Activated naive CD8-positive, alpha-beta T cell treated with anti-CD3 and anti-CD28 coated beads, Interleukin-2, amount 10 ng/mL, durations not matched to agents 7 days and 5 days (primary cell): ENCODE measurements at regions not wholly inside any gene's neighbourhood (a gene's known extent, or its start where the extent isn't known, plus 50 kb on each side); places are given as distances from the start of the nearest gene placed in this dataset.

ENCODE experiments used
- ATAC-seq: fragments of 150-1000 bp; cut with Tn5 transposase; one replicate; pipeline ENCODE4 v1.10.0; 2021; ENCODE audit warnings: low read depth, moderate library complexity
- POLR2A ChIA-PET: fragments of 350-600 bp; sonication (Branson Sonifier 250); formaldehyde crosslinking; loops from one replicate; lab custom pipeline; 2021; ENCODE audit warnings: antibody characterized with exemption; lab: Charles Lee
- DNase-seq: peaks from one replicate; pipeline ENCODE4 v3.0.0; 2021
- H3K27ac Mint-ChIP-seq: one replicate; pipeline ENCODE4 v1.8.0; 2022; ENCODE audit warnings: mild to moderate bottlenecking, mixed read lengths
- H3K27me3 Mint-ChIP-seq: one replicate; pipeline ENCODE4 v1.8.0; 2022; ENCODE audit warnings: mild to moderate bottlenecking, moderate library complexity, mixed read lengths
- H3K36me3 Mint-ChIP-seq: one replicate; pipeline ENCODE4 v1.8.0; 2021; ENCODE audit warnings: mild to moderate bottlenecking, mixed read lengths
- H3K4me1 Mint-ChIP-seq: one replicate; pipeline ENCODE4 v1.8.0; 2021; ENCODE audit warnings: mixed read lengths
- H3K4me3 Mint-ChIP-seq: one replicate; pipeline ENCODE4 v1.8.0; 2022; ENCODE audit warnings: mild to moderate bottlenecking, moderate library complexity, mixed read lengths
- H3K9me3 Mint-ChIP-seq: one replicate; pipeline ENCODE4 v1.8.0; 2021; ENCODE audit warnings: mixed read lengths

DNA sequence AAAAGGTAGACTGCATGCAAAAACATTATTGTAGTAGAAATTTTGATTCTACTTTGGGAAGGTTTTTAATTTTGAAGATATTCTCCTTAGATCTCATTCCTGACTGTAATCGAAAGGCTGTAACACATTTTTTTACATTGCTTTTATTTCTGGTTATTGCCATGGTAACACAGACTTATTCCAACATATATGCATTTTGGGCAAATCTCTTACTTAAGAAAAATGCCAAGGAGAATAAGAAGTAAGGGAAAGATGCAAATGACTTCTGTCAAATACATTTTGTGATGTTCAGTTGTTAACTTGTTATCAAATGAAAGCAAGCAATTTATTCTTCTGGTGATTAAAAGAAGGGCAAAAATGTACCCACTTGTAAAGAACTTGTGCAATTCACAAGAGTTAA lies 267.5 kb downstream of the AASDHPPT start:
- Mint-ChIP-seq H3K27ac (no peak overlapping the region), H3K36me3 (no peaks in the 10 kb centered on the region), H3K4me3 (no peak overlapping the region), H3K27me3 (no peaks in the 10 kb centered on the region), H3K9me3 (peaks cover 2% of the 10 kb centered on the region), H3K4me1 (no peaks in the 10 kb centered on the region)
- DNase-seq: no peak
- POLR2A ChIA-PET: no interaction called here
- ATAC-seq: no peak

DNA sequence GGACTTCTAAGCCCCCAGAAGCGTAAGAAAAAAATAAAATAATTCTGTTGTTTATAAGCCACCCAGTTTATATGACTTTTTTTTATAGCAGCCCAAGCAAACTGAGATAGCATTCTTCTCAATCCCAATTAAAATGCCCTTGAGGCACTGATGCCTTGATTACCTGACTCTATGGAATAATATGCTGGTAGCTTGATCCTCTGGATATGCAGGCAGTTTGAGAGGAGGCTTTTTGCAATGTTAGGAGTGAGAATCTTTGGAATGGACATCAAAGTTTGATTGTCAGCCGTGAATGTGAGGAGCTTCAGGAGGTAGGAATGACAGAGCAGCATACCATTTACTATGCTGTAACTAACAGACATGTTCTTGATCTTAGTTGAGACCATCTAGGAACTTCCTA lies 275.6 kb downstream of the AASDHPPT start:
- Mint-ChIP-seq H3K27me3 (no peaks in the 10 kb centered on the region), H3K27ac (no peak overlapping the region), H3K4me1 (no peaks in the 10 kb centered on the region), H3K36me3 (no peaks in the 10 kb centered on the region), H3K4me3 (no peak overlapping the region), H3K9me3 (no peaks in the 10 kb centered on the region)
- POLR2A ChIA-PET: no interaction called here
- ATAC-seq (no peak), DNase-seq (no peak)

DNA sequence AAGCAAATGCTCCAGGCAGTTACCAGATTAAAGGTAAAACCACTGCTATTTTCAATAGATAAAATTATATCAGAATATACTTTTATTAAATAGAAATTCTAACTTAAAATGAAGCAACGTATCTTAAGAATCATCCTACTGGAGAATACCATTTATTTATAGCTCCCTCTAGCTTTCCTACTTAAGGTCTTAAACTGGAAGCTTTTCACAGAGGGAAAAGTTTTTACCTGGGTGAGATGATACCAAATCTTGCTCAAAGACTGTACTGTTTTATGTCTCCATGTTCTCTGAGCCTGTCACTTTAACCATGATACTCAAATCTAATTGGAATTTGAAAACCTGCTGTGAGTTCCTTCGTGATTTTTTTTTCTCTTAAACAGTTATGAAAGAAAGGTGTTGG lies 291.8 kb downstream of the AASDHPPT start:
- H3K36me3 Mint-ChIP-seq: no peaks in the 10 kb centered on the region
- no peak overlapping the region for H3K4me3 Mint-ChIP-seq
- H3K27me3 Mint-ChIP-seq: no peaks in the 10 kb centered on the region
- no peaks in the 10 kb centered on the region for H3K4me1 Mint-ChIP-seq
- no peak for ATAC-seq
- DNase-seq: no peak
- peaks cover 3% of the 10 kb centered on the region for H3K9me3 Mint-ChIP-seq
- H3K27ac Mint-ChIP-seq: no peak overlapping the region
- POLR2A ChIA-PET: no interaction called here

DNA sequence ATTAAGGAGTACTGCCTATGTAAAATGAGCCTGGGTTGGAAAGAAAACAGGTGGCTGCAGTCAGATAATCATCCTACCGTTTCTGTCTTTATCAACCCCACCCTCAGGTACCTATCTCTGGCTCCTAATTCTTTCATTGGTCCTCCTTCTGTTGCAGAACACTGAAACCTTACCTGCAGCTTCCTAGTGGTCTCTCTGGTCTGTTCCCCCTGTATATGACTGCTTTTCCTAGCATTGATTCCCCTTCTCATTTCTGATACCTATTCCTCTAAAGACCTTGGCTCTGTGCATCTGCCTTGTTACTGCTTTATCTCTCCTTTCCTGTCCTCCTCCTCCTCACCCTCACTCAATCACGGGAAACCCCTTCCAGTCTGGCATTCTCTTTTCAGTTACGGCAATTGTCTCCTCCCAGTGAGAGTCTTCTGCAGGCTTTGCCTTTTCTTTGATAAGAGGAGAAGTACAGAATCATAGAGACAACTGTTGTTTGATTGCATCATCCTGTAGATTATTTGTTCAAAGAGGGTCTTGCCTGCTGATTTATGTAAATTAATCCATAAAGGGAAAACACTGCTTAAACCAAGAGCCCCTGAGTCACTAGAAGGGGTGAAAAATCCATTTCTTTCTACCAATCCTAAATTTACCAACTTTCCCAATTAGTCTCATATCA lies 301.2 kb downstream of the AASDHPPT start:
- Mint-ChIP-seq H3K36me3 (no peaks in the 10 kb centered on the region), H3K27me3 (no peaks in the 10 kb centered on the region), H3K4me1 (no peaks in the 10 kb centered on the region), H3K9me3 (peaks cover 2% of the 10 kb centered on the region), H3K4me3 (no peak overlapping the region), H3K27ac (no peak overlapping the region)
- ATAC-seq (no peak), DNase-seq (no peak)
- POLR2A ChIA-PET: no interaction called here

DNA sequence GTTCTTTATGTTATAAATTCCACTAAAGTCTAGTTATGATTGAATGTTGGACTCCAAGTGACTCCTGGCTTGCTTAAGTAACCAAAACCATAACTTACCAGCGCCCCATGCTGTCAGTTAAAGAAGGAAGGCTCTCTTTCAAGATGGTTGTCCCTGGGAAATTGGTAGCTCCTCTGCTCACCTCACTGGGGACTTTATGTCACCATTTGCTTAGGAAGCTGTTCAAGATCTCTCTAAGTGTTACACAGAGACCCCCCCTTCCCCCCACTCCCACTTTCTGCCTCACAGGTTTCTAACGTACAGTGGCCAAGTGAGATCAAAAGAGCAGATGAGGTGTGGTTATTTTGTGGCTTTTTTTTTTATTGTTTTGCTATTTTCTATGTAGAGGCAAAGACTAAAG lies 301.8 kb downstream of the AASDHPPT start:
- no peak overlapping the region for H3K4me3 Mint-ChIP-seq
- no peaks in the 10 kb centered on the region for H3K4me1 Mint-ChIP-seq
- no peak for DNase-seq
- ATAC-seq: no peak
- peaks cover 2% of the 10 kb centered on the region for H3K9me3 Mint-ChIP-seq
- H3K27ac Mint-ChIP-seq: no peak overlapping the region
- no peaks in the 10 kb centered on the region for H3K27me3 Mint-ChIP-seq
- no peaks in the 10 kb centered on the region for H3K36me3 Mint-ChIP-seq
- POLR2A ChIA-PET: no interaction called here

DNA sequence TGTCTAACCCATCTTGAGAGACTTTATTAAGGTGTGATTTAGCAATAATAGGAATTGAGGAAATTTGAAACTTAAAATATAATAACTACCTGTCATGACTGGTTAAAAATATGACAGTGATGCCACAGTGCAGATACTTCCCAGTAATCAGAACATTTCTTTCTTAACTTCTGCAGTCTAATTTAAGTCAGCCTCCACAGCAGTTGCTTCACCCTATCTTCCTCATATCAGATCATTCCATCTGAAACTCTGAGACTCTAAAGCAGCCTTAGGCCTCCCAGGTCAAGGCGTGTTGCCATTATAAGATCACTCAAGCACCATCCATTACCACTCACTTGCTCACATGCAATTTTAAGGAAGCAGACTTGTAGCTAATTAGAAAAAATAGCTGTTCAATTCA lies 302.2 kb downstream of the AASDHPPT start:
- POLR2A ChIA-PET: no interaction called here
- H3K4me1 Mint-ChIP-seq: no peaks in the 10 kb centered on the region
- no peaks in the 10 kb centered on the region for H3K36me3 Mint-ChIP-seq
- H3K27me3 Mint-ChIP-seq: no peaks in the 10 kb centered on the region
- H3K4me3 Mint-ChIP-seq: no peak overlapping the region
- peaks cover 2% of the 10 kb centered on the region for H3K9me3 Mint-ChIP-seq
- H3K27ac Mint-ChIP-seq: no peak overlapping the region
- no peak for ATAC-seq
- DNase-seq: no peak

DNA sequence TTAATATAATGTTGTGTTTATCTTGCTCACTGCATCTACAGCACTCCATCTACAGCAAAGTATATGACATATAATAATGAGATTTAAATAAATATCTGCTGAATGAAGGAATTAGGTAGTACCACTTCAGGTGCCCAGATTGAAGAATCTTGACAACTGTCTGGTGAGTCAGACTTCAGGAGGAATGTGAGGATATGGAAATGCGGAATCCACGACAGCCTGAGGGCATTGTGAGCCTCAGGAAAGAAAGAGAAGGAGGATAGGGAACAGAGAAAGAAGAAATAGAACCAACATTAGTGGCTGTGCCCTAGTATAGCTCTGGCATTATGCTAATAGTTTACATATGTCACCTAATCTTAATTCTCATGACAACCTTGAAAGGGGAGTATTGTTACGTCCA lies 304.4 kb downstream of the AASDHPPT start:
- Mint-ChIP-seq H3K36me3 (no peaks in the 10 kb centered on the region), H3K4me1 (no peaks in the 10 kb centered on the region), H3K4me3 (no peak overlapping the region), H3K9me3 (peaks cover 2% of the 10 kb centered on the region), H3K27me3 (no peaks in the 10 kb centered on the region), H3K27ac (no peak overlapping the region)
- POLR2A ChIA-PET: no interaction called here
- ATAC-seq: no peak
- DNase-seq: no peak

DNA sequence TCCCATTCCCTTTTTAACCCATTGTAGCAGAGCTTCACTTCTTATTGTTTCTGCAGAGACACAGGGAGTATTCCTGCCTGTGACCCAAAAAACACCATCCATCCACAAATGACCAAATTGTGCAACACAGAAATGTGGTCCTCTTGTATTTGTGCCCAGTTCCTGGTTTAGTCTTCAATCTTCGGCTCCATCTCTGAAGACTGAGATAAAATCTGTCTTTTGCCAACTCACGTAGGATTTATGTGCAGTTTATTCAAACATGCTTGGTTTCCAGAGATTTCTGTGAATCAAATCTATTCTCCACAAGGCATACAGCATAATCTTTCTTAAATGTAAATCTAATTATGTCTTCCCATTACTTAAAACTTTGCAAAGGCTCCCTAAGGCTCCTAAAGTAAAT lies 307.0 kb downstream of the AASDHPPT start:
- DNase-seq: no peak
- ATAC-seq: no peak
- no peak overlapping the region for H3K4me3 Mint-ChIP-seq
- POLR2A ChIA-PET: no interaction called here
- peaks cover 2% of the 10 kb centered on the region for H3K9me3 Mint-ChIP-seq
- H3K4me1 Mint-ChIP-seq: no peaks in the 10 kb centered on the region
- no peak overlapping the region for H3K27ac Mint-ChIP-seq
- H3K27me3 Mint-ChIP-seq: no peaks in the 10 kb centered on the region
- H3K36me3 Mint-ChIP-seq: no peaks in the 10 kb centered on the region

DNA sequence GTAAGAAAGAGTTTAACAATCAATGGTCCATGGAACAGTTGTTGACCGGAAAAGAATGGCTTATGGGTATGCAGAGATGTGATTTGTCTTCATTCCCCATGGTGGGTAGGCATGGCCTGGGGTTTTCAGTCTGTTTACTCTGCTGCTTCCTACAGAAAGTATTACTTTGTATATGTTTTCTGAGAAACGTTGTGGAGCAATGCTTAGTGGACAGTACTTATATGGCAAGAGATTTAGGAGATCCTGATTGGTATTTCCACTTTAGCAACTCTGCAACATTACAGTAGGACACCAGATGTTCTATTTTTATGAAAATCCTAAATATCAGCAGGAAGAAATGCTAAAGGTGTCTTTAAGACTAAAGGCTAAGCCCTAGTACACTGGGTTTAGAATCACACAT lies 309.1 kb downstream of the AASDHPPT start:
- no peak for ATAC-seq
- no peaks in the 10 kb centered on the region for H3K27me3 Mint-ChIP-seq
- DNase-seq: no peak
- no peaks in the 10 kb centered on the region for H3K36me3 Mint-ChIP-seq
- H3K27ac Mint-ChIP-seq: no peak overlapping the region
- H3K4me3 Mint-ChIP-seq: no peak overlapping the region
- POLR2A ChIA-PET: no interaction called here
- no peaks in the 10 kb centered on the region for H3K4me1 Mint-ChIP-seq
- H3K9me3 Mint-ChIP-seq: peaks cover 2% of the 10 kb centered on the region

DNA sequence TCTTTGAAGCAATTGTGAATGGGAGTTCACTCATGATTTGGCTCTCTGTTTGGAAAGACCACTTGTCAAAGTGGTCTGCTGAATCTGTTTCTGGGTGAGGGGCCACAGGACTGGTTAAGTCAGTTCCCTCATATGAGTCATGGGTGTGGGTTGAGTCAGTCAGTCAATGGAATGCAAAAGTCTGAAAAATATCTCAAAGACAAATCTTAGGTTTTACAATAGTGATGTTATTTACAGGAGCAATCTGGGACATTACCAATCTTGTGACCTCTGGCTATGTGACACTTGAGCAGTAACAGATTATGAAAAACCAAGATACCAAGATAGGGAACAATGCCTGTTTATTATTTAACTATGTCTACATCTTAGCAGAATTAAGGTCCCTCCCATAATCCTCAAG lies 311.6 kb downstream of the AASDHPPT start:
- H3K27me3 Mint-ChIP-seq: no peaks in the 10 kb centered on the region
- H3K4me1 Mint-ChIP-seq: no peaks in the 10 kb centered on the region
- H3K27ac Mint-ChIP-seq: no peak overlapping the region
- no peaks in the 10 kb centered on the region for H3K36me3 Mint-ChIP-seq
- H3K9me3 Mint-ChIP-seq: peaks cover 3% of the 10 kb centered on the region
- POLR2A ChIA-PET: no interaction called here
- ATAC-seq (no peak), DNase-seq (no peak)
- no peak overlapping the region for H3K4me3 Mint-ChIP-seq

DNA sequence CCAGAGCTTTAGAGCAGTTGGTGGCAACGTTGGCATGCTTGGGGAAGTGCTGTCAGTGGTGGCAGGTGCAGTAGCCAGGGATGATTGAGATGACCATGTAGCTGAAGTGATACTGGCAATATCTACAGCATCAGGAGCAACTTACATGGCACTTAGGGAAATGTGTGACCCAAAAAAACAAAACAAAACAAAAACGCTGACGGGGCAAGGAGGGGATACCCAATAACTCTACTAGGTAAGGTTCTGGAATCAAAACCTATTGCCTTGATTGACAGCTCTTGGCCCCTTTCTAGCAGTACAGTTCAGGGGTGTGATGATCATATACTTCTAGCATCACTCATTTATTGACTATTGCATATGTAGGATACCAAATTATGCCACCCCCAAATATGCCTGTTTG lies 312.6 kb downstream of the AASDHPPT start:
- H3K4me1 Mint-ChIP-seq: no peaks in the 10 kb centered on the region
- POLR2A ChIA-PET: no interaction called here
- no peaks in the 10 kb centered on the region for H3K36me3 Mint-ChIP-seq
- H3K9me3 Mint-ChIP-seq: peaks cover 5% of the 10 kb centered on the region
- H3K4me3 Mint-ChIP-seq: no peak overlapping the region
- H3K27ac Mint-ChIP-seq: no peak overlapping the region
- ATAC-seq (no peak), DNase-seq (no peak)
- no peaks in the 10 kb centered on the region for H3K27me3 Mint-ChIP-seq

DNA sequence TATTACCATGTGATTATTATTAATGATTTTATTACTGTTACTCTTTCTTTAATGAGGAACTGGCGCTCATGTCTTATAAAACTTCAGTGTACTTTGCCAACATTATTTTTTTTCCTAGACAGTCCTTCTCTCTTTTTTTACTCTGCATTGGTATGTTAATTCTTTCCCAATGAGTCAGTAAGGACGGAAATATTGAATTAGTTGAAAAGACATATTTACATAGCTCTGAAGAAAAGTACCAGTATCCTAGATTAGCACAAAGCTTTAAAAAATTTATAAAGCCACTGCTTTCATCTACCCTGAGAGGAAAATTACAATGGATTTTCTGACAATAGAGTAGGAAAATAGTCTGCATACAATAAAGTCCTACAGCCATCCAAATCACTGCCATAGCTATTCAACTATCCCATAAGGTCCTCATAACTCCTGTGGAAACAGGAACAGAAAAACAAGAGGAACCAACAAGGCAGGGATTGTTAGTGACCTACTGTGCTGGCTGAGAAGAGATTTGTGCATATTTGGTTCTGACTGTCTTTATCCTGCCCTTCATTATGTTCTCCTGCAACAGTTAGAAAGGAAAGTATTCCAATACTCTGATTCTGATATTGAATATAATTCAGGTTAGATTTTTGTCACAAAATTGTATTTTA lies 314.4 kb downstream of the AASDHPPT start:
- ATAC-seq (no peak), DNase-seq (no peak)
- POLR2A ChIA-PET: no interaction called here
- no peaks in the 10 kb centered on the region for H3K36me3 Mint-ChIP-seq
- H3K4me3 Mint-ChIP-seq: no peak overlapping the region
- no peaks in the 10 kb centered on the region for H3K4me1 Mint-ChIP-seq
- no peaks in the 10 kb centered on the region for H3K27me3 Mint-ChIP-seq
- H3K27ac Mint-ChIP-seq: no peak overlapping the region
- peaks cover 7% of the 10 kb centered on the region for H3K9me3 Mint-ChIP-seq

DNA sequence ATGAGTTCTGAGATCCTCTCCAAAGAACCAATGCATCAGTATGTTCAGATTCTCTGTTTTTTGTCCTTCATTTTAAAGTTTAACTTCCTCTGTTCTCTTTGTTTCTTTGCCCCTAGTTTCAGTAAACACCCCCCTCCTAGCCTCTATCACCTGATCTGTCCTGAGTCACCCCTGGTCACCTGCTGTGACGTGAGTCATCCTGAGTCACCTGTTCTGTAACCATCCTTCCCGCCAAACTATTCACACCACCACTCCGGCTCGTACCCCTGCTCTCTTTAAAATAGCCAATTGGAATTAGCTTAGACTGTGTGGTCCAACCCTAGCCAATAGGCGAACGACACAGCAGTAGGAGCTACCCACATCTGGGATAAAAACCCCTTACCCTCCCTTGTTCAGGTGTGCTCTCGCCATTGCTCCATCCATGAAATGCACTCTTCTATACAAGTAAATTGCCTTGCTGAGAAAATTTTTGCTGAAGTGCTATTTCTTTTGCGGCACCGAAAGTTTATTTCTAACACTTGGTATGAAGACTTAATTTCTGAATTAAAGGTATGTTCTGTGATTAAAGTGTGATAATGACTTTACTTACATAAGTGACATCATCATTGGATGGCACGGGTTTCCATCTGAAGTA lies 318.4 kb downstream of the AASDHPPT start:
- no peak overlapping the region for H3K4me3 Mint-ChIP-seq
- DNase-seq: no peak
- no peak overlapping the region for H3K27ac Mint-ChIP-seq
- H3K27me3 Mint-ChIP-seq: no peaks in the 10 kb centered on the region
- H3K36me3 Mint-ChIP-seq: no peaks in the 10 kb centered on the region
- H3K9me3 Mint-ChIP-seq: peaks cover 11% of the 10 kb centered on the region
- no peaks in the 10 kb centered on the region for H3K4me1 Mint-ChIP-seq
- POLR2A ChIA-PET: no interaction called here
- no peak for ATAC-seq

DNA sequence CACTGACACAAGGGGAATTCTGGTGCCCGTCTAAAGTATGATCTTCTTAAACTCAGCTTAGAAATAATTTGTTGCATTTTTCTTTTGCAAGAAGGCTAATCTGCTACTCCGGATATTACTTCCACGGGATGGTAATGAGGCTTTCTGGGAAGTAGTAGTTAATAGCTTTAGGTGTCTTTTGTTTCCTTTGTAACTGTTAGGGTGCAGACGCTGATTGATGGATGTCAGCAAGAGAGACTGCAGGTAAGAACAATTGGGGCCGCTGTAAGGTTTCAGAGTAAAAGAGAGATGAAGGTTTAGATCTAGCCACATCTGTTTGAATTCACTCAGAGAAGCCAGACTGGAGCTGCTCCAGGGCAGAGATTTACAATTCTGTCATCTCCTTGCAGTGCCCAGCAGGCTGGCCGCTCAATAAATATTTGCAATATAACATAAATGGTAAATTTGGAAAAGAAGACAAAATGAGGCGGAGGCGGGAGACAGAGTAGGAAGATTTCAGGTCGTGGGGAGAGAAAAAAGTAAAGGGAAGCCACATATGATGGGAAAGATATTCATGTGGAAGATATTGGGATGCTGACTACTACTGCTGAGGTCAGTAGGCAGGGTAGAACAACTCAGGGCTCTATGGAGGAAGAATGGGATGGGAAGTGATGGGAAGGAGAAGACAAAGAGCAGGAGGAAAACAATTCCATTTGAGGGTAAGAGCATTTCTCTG lies 320.5 kb downstream of the AASDHPPT start:
- no peak overlapping the region for H3K27ac Mint-ChIP-seq
- H3K27me3 Mint-ChIP-seq: no peaks in the 10 kb centered on the region
- peaks cover 9% of the 10 kb centered on the region for H3K9me3 Mint-ChIP-seq
- POLR2A ChIA-PET: no interaction called here
- H3K36me3 Mint-ChIP-seq: no peaks in the 10 kb centered on the region
- no peak for DNase-seq
- H3K4me3 Mint-ChIP-seq: no peak overlapping the region
- no peak for ATAC-seq
- no peaks in the 10 kb centered on the region for H3K4me1 Mint-ChIP-seq
